ENCODE measurements at regions not wholly inside any gene's neighbourhood (a gene's known extent, or its start where the extent isn't known, plus 50 kb on each side); places are given as distances from the start of the nearest gene placed in this dataset.

GRCh38 chr18:68484241-68484640 is 230.7 kb downstream of the TMX3 start:
- no peak for TF ChIP-seq CTCF (IDR thresholded peaks at IDR 0.05)
- TF ChIP-seq POLR2A (IDR thresholded peaks at IDR 0.05): no peak
- no peak for TF ChIP-seq POLR2AphosphoS5 (IDR thresholded peaks at IDR 0.05)

Data from upper lobe of left lung (tissue), 4 donors.